NCI-H69 (cell line): ENCODE measurements at regions not wholly inside any gene's neighbourhood (a gene's known extent, or its start where the extent isn't known, plus 50 kb on each side); places are given as distances from the start of the nearest gene placed in this dataset.
"Not testable (repeated sequence)": the region's sequence is repeated elsewhere in the genome, so short reads cannot be mapped to it uniquely, and the experiment has no call there.

Source experiments
- DNase-seq: peaks from one replicate; lab custom pipeline; 2025; lab: John Stamatoyannopoulos, UW

- DNase-seq, result no peak
Measured at GRCh38 chr10:10043083-10043482, 974.6 kb upstream of the CELF2 start.

GRCh38 chr10:10044922-10045764 is 972.5 kb upstream of the CELF2 start:
- DNase-seq, result no peak

GRCh38 chr10:10045765-10046028 is 972.0 kb upstream of the CELF2 start:
- DNase-seq, result no peak

- DNase-seq, result no peak
Measured at GRCh38 chr10:10047426-10047825, 970.2 kb upstream of the CELF2 start.

GRCh38 chr10:10053051-10053450 is 964.6 kb upstream of the CELF2 start:
- DNase-seq, result no peak

GRCh38 chr10:10054466-10054865 is 963.2 kb upstream of the CELF2 start:
- DNase-seq, result no peak

GRCh38 chr10:10055656-10056442 is 961.8 kb upstream of the CELF2 start:
- DNase-seq, result no peak

GRCh38 chr10:10056961-10057360 is 960.7 kb upstream of the CELF2 start:
- DNase-seq, result no peak

- DNase-seq, result no peak
Measured at GRCh38 chr10:10067644-10068043, 950.0 kb upstream of the CELF2 start.

- not testable (repeated sequence) for DNase-seq
Measured at GRCh38 chr10:10074847-10075246, 942.8 kb upstream of the CELF2 start.

- no peak for DNase-seq
Measured at GRCh38 chr10:10078446-10078845, 939.2 kb upstream of the CELF2 start.

GRCh38 chr10:10092581-10092980 is 925.1 kb upstream of the CELF2 start:
- DNase-seq, result no peak

- no peak for DNase-seq
Measured at GRCh38 chr10:10093021-10093420, 924.7 kb upstream of the CELF2 start.

- DNase-seq, result no peak
Measured at GRCh38 chr10:10094691-10095090, 923.0 kb upstream of the CELF2 start.

- no peak for DNase-seq
Measured at GRCh38 chr10:10096296-10096695, 921.4 kb upstream of the CELF2 start.

- DNase-seq, result no peak
Measured at GRCh38 chr10:10096898-10097297, 920.8 kb upstream of the CELF2 start.

- DNase-seq, result no peak
Measured at GRCh38 chr10:10101106-10101505, 916.6 kb upstream of the CELF2 start.

- no peak for DNase-seq
Measured at GRCh38 chr10:10110844-10111490, 906.7 kb upstream of the CELF2 start.

GRCh38 chr10:10118131-10118530 is 899.5 kb upstream of the CELF2 start:
- DNase-seq, result no peak

GRCh38 chr10:10120671-10121070 is 897.0 kb upstream of the CELF2 start:
- no peak for DNase-seq

GRCh38 chr10:10125676-10126075 is 892.0 kb upstream of the CELF2 start:
- no peak for DNase-seq

- no peak for DNase-seq
Measured at GRCh38 chr10:10126218-10126617, 891.5 kb upstream of the CELF2 start.

- no peak for DNase-seq
Measured at GRCh38 chr10:10128387-10128786, 889.3 kb upstream of the CELF2 start.
